HG02840 (cell line): ENCODE measurements at regions not wholly inside any gene's neighbourhood (a gene's known extent, or its start where the extent isn't known, plus 50 kb on each side); places are given as distances from the start of the nearest gene placed in this dataset.
"Not testable (repeated sequence)": the region's sequence is repeated elsewhere in the genome, so short reads cannot be mapped to it uniquely, and the experiment has no call there.

ENCODE experiments used
- ATAC-seq: cut with Tn5 transposase; IDR thresholded peaks from one replicate; pipeline ENCODE4 v1.9.1; 2021; ENCODE audit warnings: mild to moderate bottlenecking, moderate library complexity, moderate number of reproducible peaks; ENCODE audit not compliant: unreplicated experiment, low FRiP score

DNA sequence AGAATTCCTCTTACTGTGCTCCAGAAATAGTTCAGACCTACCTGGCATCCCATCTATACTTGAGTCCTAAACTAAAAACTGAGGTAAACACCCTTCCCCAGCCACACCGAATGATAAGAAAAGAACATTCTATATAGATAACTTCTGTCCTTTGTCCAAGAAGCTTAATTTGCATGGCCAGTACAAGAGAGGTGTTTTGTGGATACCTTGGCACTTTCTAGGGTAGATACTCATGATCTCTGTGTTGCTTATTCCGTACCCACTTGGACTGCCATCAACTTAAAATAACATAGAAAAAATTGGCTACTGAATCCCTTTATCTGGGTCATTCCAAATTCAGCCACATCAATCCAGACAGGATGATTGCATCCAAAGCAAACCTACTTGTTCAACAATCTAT lies 1050.4 kb downstream of the STIM2 start:
- no peak for ATAC-seq

- ATAC-seq = no peak
Measured at GRCh38 chr4:27913738-27914137, 1053.1 kb downstream of the STIM2 start.

GRCh38 chr4:27915822-27916221 lies 1055.2 kb downstream of the STIM2 start:
- no peak for ATAC-seq

GRCh38 chr4:27916452-27917184 lies 1056.0 kb downstream of the STIM2 start:
- ATAC-seq = no peak

DNA sequence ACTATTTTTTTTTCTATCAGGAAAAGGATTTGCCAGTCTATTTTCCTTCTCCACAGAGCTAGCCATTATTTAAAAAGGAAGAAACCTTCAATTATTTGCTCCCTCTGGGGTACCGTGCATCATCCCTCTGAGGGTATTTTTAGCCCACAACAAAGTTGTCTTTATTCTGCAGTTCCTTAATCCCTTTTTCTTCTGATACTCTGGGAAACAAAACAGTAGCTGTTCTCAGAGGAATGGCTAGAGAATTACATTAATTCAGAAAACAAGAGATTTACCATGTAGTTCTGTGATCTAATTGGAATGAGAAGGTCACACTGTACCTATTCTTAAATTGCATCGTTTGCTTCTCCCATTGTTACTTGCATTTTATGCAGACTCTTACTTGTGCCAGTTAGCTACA lies 1056.7 kb downstream of the STIM2 start:
- ATAC-seq = no peak

DNA sequence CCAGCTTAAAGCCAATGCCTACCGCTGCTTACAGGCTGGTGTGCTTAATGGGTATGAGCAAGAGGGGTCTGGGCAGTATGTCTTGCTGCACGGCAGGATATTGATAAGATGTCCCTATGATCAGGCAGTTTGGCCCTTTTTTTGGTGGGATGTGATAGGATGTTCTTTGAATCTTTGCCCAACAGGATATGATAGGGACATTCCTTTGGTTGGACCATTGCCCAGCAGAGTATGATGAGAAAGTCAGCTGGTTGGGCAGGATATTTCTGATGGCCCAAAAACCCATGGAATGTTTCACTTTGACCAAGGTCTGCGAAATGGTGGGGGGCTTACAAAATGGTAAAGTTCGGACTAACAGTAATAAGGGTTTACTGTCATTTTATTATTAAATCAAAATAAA lies 1060.6 kb downstream of the STIM2 start:
- ATAC-seq = no peak

DNA sequence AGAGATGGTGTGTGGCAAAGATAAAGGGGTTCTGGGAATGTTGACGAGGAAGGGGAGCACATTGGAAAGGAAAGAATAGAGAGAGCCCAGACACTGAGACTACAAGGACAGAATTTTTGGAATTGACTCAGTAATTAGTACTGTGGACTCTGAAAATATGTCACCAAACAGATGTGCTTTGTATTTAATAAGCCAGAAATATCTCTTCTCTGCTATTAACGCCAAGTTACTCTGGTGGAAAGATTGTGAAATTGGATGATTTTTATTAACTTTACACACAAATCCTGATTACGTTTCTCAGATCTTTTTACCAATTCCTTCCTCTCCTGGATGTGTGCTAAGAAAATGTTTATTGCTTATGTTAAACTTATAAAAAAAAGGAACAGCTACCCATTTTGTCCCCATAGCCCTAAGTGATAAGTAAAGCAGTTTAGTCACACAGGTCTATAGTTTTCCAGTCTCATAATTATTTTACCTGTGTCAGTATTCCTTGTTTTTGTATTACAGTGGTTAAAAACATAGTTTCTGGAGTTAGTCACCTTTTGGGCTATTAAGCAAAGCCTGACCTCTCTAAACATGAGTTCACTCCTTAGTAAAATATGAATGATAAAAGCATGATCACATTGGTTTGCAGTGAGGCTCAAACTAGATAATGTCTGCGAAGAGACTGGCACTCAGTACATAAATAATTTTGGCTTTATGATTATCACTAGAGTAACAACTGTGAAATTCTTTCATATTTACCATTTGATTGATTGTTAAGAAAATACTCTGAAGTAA lies 1068.3 kb downstream of the STIM2 start:
- no peak for ATAC-seq

- ATAC-seq = no peak
Measured at GRCh38 chr4:27930291-27930690, 1069.7 kb downstream of the STIM2 start.

GRCh38 chr4:27930976-27931375 lies 1070.3 kb downstream of the STIM2 start:
- ATAC-seq = no peak

DNA sequence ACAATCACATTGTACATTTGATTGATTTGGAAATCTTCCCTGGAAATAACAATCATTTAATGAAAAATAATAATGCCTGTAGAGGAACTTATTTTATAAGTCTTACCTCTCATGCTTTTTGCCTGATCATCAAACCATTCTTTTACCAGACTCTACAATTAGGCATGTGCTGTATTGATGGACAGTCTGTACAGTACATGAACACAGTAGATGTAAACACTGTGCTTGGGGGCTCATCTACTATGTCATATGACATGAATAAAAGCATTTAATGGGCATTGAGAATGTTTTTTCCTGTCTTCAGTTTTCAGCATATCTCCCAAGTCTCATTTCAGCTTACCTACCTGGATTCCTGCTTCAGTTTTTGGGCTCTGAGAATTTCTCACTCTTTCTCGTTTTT lies 1070.9 kb downstream of the STIM2 start:
- ATAC-seq = no peak

DNA sequence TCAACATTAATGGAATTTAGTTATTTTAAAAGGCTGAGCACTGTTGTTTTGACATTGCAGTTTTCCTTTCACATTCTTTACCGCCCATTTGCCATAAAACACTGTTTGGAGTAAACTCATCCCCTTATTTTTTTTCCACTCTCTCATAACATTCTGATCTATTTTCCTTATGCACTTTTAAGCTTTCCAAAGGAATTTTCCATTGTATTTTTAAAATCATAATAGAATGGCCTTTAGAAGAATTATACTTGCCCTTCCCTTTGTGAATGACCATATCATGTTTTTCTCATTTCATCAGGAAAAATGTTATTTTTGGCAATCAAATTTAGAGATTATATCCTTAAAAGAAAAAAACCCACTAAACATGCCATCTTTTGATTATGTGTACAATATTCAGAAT lies 1074.2 kb downstream of the STIM2 start:
- no peak for ATAC-seq

GRCh38 chr4:27946799-27947198 lies 1086.2 kb downstream of the STIM2 start:
- ATAC-seq = no peak

- ATAC-seq = no peak
Measured at GRCh38 chr4:27947302-27947701, 1086.7 kb downstream of the STIM2 start.

DNA sequence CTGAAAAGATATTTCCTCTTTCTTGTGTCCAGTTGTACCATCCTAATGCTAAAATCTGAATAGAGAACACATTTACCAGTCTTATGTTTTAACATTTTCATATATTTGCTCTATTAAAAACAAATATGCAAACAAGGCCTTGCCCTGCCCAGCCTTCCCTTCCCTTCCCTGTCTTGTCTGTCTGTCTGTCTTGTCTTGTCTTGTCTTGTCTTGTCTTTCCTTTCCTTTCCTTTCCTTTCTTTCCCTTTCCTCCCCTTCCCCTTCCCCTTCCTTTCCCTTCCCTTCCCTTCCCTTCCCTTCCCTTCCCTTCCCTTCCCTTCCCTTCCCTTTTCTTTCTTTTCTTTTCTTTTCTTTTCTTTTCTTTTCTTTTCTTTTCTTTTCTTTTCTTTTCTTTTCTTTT lies 1103.5 kb downstream of the STIM2 start:
- no peak for ATAC-seq

- no peak for ATAC-seq
Measured at GRCh38 chr4:27966664-27967063, 1106.0 kb downstream of the STIM2 start.

DNA sequence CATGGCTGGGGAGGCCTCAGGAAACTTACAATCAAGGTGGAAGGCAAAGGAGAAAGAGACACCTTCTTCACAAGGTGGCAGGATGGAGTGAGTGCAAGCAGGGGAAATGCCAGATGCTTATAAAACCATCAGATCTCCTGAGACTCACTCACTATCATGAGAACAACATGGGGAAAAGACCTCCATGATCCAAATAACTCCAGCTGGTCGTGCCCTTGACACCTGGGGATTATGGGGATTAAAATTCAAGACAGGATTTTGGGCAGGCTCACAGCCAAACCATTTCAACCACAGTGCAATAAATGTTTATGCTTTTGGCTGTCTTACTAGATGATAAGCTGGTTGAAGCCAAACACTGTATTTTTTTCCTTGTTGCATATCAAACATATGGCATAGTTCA lies 1112.4 kb downstream of the STIM2 start:
- no peak for ATAC-seq

DNA sequence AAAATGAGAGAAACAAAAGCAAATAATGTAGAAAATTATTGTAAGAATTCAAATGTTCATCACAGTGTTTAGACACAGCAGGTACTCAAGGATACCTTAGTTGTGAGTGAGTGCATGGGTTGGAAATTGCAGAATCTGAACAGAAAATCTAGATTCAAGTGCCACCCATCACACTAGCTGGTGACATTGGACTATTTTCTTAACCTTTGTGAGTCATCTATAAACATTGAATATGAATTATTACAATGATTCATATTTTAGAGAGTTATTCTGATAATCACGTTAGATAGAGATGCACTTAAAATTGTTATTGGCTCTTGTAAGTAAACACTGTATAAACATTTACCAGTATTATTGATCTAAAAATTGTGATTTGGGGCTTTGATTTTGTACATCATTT lies 1113.1 kb downstream of the STIM2 start:
- ATAC-seq = no peak

GRCh38 chr4:27974339-27974738 lies 1113.7 kb downstream of the STIM2 start:
- ATAC-seq = no peak

GRCh38 chr4:27974881-27975280 lies 1114.2 kb downstream of the STIM2 start:
- ATAC-seq = not testable (repeated sequence)

DNA sequence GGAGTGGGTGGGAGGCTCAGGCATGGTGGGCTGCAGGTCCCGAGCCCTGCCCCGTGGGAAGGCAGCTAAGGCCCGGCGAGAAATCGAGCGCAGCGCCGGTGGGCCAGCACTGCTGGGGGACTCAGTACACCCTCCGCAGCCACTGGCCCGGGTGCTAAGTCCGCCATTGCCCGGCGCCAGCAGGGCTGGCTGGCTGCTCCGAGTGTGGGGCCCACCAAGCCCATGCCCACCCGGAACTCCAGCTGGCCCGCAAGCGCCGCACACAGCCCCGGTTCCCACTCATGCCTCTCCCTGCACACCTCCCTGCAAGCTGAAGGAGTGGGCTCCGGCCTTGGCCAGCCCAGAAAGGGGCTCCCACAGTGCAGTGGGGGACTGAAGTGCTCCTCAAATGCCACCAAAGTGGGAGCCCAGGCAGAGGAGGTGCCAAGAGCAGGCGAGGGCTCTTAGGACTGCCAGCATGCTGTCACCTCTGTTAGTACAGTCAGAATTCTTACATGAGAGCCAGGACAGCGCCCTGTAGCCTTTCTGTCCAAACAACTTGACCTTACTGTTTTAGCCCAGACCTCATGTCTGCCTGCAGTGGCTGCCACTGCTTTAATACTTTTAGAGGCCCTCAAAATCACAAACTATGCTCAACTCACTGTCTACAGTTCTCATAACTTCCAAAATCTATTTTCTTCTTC lies 1117.9 kb downstream of the STIM2 start:
- not testable (repeated sequence) for ATAC-seq

DNA sequence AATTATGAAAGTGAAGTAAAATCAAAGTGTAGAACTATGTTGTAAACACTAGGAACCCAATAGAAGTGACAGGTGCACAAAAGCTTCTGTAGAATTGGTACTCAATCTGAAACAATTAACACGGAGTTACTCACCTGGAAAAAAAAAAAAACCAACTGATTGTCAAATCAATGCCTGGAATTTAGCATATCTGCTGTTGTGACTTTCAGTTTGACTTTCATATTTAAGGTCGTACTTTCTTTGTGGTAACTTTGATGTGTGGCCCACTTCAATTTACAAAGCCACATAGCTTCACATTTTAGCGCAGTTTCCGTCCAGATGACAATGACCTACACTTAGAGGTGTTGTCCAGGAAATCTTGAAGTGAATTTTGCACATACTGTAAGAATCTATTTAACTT lies 1124.9 kb downstream of the STIM2 start:
- no peak for ATAC-seq
